HFFc6 (cell line): ENCODE measurements at regions not wholly inside any gene's neighbourhood (a gene's known extent, or its start where the extent isn't known, plus 50 kb on each side); places are given as distances from the start of the nearest gene placed in this dataset.

Experiments used
- DNase-seq: peaks from one replicate; pipeline ENCODE4 v3.0.0-alpha.2; 2018
- H3K27ac Mint-ChIP-seq: 2 replicates; pipeline ENCODE4 v1.8.0; 2020; ENCODE audit warnings: mild to moderate bottlenecking, mixed read lengths
- H3K27me3 Mint-ChIP-seq: 2 replicates; pipeline ENCODE4 v1.8.0; 2021; ENCODE audit warnings: mild to moderate bottlenecking, moderate library complexity, mixed read lengths; ENCODE audit not compliant: insufficient read depth
- H3K36me3 Mint-ChIP-seq: 2 replicates; pipeline ENCODE4 v1.8.0; 2021; ENCODE audit warnings: low read depth, mixed read lengths
- H3K4me1 Mint-ChIP-seq: 2 replicates; pipeline ENCODE4 v1.8.0; 2020; ENCODE audit warnings: low read depth, mixed read lengths
- H3K4me3 Mint-ChIP-seq: 2 replicates; pipeline ENCODE4 v1.8.0; 2020; ENCODE audit warnings: mild to moderate bottlenecking, moderate library complexity, mixed read lengths
- H3K9me3 Mint-ChIP-seq: 2 replicates; pipeline ENCODE4 v1.8.0; 2020; ENCODE audit warnings: mild to moderate bottlenecking, mixed read lengths
- CTCF ChIP-seq: fragments of 200-600 bp; sonication (generic); IDR thresholded peaks from 2 replicates; pipeline ENCODE4 v1.5.0; 2021; ENCODE audit warnings: antibody characterized with exemption, mild to moderate bottlenecking

GRCh38 chr2:193276988-193277387, 1082.3 kb upstream of the TMEFF2 start:
- H3K27ac Mint-ChIP-seq = no peak overlapping the region
- no peaks in the 10 kb centered on the region for H3K36me3 Mint-ChIP-seq
- no peak for TF ChIP-seq CTCF
- H3K4me1 Mint-ChIP-seq = no peaks in the 10 kb centered on the region
- H3K4me3 Mint-ChIP-seq = no peak overlapping the region
- H3K27me3 Mint-ChIP-seq = no peaks in the 10 kb centered on the region
- no peak for DNase-seq
- peaks cover 31% of the 10 kb centered on the region for H3K9me3 Mint-ChIP-seq

GRCh38 chr2:193276560-193276959, 1081.8 kb upstream of the TMEFF2 start:
- no peak overlapping the region for H3K27ac Mint-ChIP-seq
- H3K9me3 Mint-ChIP-seq = peaks cover 30% of the 10 kb centered on the region
- H3K4me1 Mint-ChIP-seq = no peaks in the 10 kb centered on the region
- H3K4me3 Mint-ChIP-seq = no peak overlapping the region
- H3K36me3 Mint-ChIP-seq = no peaks in the 10 kb centered on the region
- no peak for TF ChIP-seq CTCF
- no peaks in the 10 kb centered on the region for H3K27me3 Mint-ChIP-seq
- no peak for DNase-seq

GRCh38 chr2:193276069-193276468, 1081.3 kb upstream of the TMEFF2 start:
- DNase-seq = no peak

GRCh38 chr2:193272011-193272410, 1077.3 kb upstream of the TMEFF2 start:
- no peaks in the 10 kb centered on the region for H3K27me3 Mint-ChIP-seq

More at GRCh38 chr2:193276069-193276468, 1081.3 kb upstream of the TMEFF2 start:
- H3K36me3 Mint-ChIP-seq = no peaks in the 10 kb centered on the region
- H3K27me3 Mint-ChIP-seq = no peaks in the 10 kb centered on the region
- no peaks in the 10 kb centered on the region for H3K4me1 Mint-ChIP-seq
- H3K9me3 Mint-ChIP-seq = peaks cover 29% of the 10 kb centered on the region
- H3K4me3 Mint-ChIP-seq = no peak overlapping the region
- no peak overlapping the region for H3K27ac Mint-ChIP-seq
- no peak for TF ChIP-seq CTCF

GRCh38 chr2:193270816-193271215, 1076.1 kb upstream of the TMEFF2 start:
- Mint-ChIP-seq H3K4me1 (no peaks in the 10 kb centered on the region), H3K27ac (no peak overlapping the region), H3K9me3 (peaks cover 30% of the 10 kb centered on the region), H3K36me3 (no peaks in the 10 kb centered on the region), H3K4me3 (no peak overlapping the region), H3K27me3 (no peaks in the 10 kb centered on the region)
- no peak for TF ChIP-seq CTCF
- DNase-seq = no peak

More at GRCh38 chr2:193272011-193272410, 1077.3 kb upstream of the TMEFF2 start:
- no peak for DNase-seq
- H3K4me1 Mint-ChIP-seq = no peaks in the 10 kb centered on the region
- no peak overlapping the region for H3K4me3 Mint-ChIP-seq
- TF ChIP-seq CTCF = no peak
- H3K9me3 Mint-ChIP-seq = peaks cover 39% of the 10 kb centered on the region
- H3K36me3 Mint-ChIP-seq = no peaks in the 10 kb centered on the region
- H3K27ac Mint-ChIP-seq = no peak overlapping the region

- TF ChIP-seq CTCF = no peak
- H3K4me3 Mint-ChIP-seq = no peak overlapping the region
- no peak for DNase-seq
- peaks cover 36% of the 10 kb centered on the region for H3K9me3 Mint-ChIP-seq
- no peak overlapping the region for H3K27ac Mint-ChIP-seq
- H3K4me1 Mint-ChIP-seq = no peaks in the 10 kb centered on the region
- no peaks in the 10 kb centered on the region for H3K27me3 Mint-ChIP-seq
- no peaks in the 10 kb centered on the region for H3K36me3 Mint-ChIP-seq
These were observed 1072.8 kb upstream of the TMEFF2 start for GRCh38 chr2:193267496-193268002.
